ENCODE measurements at regions not wholly inside any gene's neighbourhood (a gene's known extent, or its start where the extent isn't known, plus 50 kb on each side); places are given as distances from the start of the nearest gene placed in this dataset.

- Histone ChIP-seq H3K9ac (ENCODE audit: low read length) (no peak overlapping the region), H3K36me3 (ENCODE audit: control insufficient read depth, insufficient read depth, low read length) (no peaks in the 10 kb centered on the region), H3K4me3 (ENCODE audit: low read length) (no peak overlapping the region), H3K27me3 (ENCODE audit: control insufficient read depth, insufficient read depth, low read length) (no peaks in the 10 kb centered on the region), H3K4me1 (ENCODE audit: control insufficient read depth, insufficient read depth, low read length) (no peaks in the 10 kb centered on the region), H3K27ac (ENCODE audit: low read depth, low read length) (no peak overlapping the region)
These were observed 169.0 kb downstream of the AHR start for GRCh38 chr7:17467386-17467945.

GRCh38 chr7:17471325-17471724, 172.9 kb downstream of the AHR start:
- H3K27me3 ChIP-seq (ENCODE audit: control insufficient read depth, insufficient read depth, low read length), result no peaks in the 10 kb centered on the region
- no peak overlapping the region for H3K9ac ChIP-seq (ENCODE audit: low read length)
- H3K4me1 ChIP-seq (ENCODE audit: control insufficient read depth, insufficient read depth, low read length), result no peaks in the 10 kb centered on the region
- no peaks in the 10 kb centered on the region for H3K36me3 ChIP-seq (ENCODE audit: control insufficient read depth, insufficient read depth, low read length)
- H3K4me3 ChIP-seq (ENCODE audit: low read length), result no peak overlapping the region
- H3K27ac ChIP-seq (ENCODE audit: low read depth, low read length), result no peak overlapping the region

- Histone ChIP-seq H3K9ac (ENCODE audit: low read length) (no peak overlapping the region), H3K4me1 (ENCODE audit: control insufficient read depth, insufficient read depth, low read length) (no peaks in the 10 kb centered on the region), H3K27ac (ENCODE audit: low read depth, low read length) (no peak overlapping the region), H3K27me3 (ENCODE audit: control insufficient read depth, insufficient read depth, low read length) (no peaks in the 10 kb centered on the region), H3K36me3 (ENCODE audit: control insufficient read depth, insufficient read depth, low read length) (no peaks in the 10 kb centered on the region), H3K4me3 (ENCODE audit: low read length) (no peak overlapping the region)
These were observed 174.1 kb downstream of the AHR start for GRCh38 chr7:17472518-17472917.

GRCh38 chr7:17472939-17473338, 174.5 kb downstream of the AHR start:
- H3K4me3 ChIP-seq (ENCODE audit: low read length), result no peak overlapping the region
- no peak overlapping the region for H3K27ac ChIP-seq (ENCODE audit: low read depth, low read length)
- H3K27me3 ChIP-seq (ENCODE audit: control insufficient read depth, insufficient read depth, low read length), result no peaks in the 10 kb centered on the region
- H3K9ac ChIP-seq (ENCODE audit: low read length), result no peak overlapping the region
- H3K4me1 ChIP-seq (ENCODE audit: control insufficient read depth, insufficient read depth, low read length), result no peaks in the 10 kb centered on the region
- no peaks in the 10 kb centered on the region for H3K36me3 ChIP-seq (ENCODE audit: control insufficient read depth, insufficient read depth, low read length)

GRCh38 chr7:17474724-17475344, 176.4 kb downstream of the AHR start:
- Histone ChIP-seq H3K4me3 (ENCODE audit: low read length) (no peak overlapping the region), H3K4me1 (ENCODE audit: control insufficient read depth, insufficient read depth, low read length) (no peaks in the 10 kb centered on the region), H3K27ac (ENCODE audit: low read depth, low read length) (no peak overlapping the region), H3K9ac (ENCODE audit: low read length) (no peak overlapping the region), H3K36me3 (ENCODE audit: control insufficient read depth, insufficient read depth, low read length) (no peaks in the 10 kb centered on the region), H3K27me3 (ENCODE audit: control insufficient read depth, insufficient read depth, low read length) (no peaks in the 10 kb centered on the region)

GRCh38 chr7:17477182-17477581, 178.7 kb downstream of the AHR start:
- H3K4me1 ChIP-seq (ENCODE audit: control insufficient read depth, insufficient read depth, low read length), result no peaks in the 10 kb centered on the region
- H3K27ac ChIP-seq (ENCODE audit: low read depth, low read length), result no peak overlapping the region
- no peaks in the 10 kb centered on the region for H3K36me3 ChIP-seq (ENCODE audit: control insufficient read depth, insufficient read depth, low read length)
- H3K4me3 ChIP-seq (ENCODE audit: low read length), result no peak overlapping the region
- no peaks in the 10 kb centered on the region for H3K27me3 ChIP-seq (ENCODE audit: control insufficient read depth, insufficient read depth, low read length)
- no peak overlapping the region for H3K9ac ChIP-seq (ENCODE audit: low read length)

GRCh38 chr7:17481118-17481517, 182.7 kb downstream of the AHR start:
- Histone ChIP-seq H3K4me3 (ENCODE audit: low read length) (no peak overlapping the region), H3K9ac (ENCODE audit: low read length) (no peak overlapping the region), H3K27ac (ENCODE audit: low read depth, low read length) (no peak overlapping the region), H3K27me3 (ENCODE audit: control insufficient read depth, insufficient read depth, low read length) (no peaks in the 10 kb centered on the region), H3K4me1 (ENCODE audit: control insufficient read depth, insufficient read depth, low read length) (no peaks in the 10 kb centered on the region), H3K36me3 (ENCODE audit: control insufficient read depth, insufficient read depth, low read length) (no peaks in the 10 kb centered on the region)

GRCh38 chr7:17485368-17485767, 186.9 kb downstream of the AHR start:
- no peak overlapping the region for H3K9ac ChIP-seq (ENCODE audit: low read length)
- H3K27me3 ChIP-seq (ENCODE audit: control insufficient read depth, insufficient read depth, low read length), result no peaks in the 10 kb centered on the region
- no peaks in the 10 kb centered on the region for H3K4me1 ChIP-seq (ENCODE audit: control insufficient read depth, insufficient read depth, low read length)
- no peak overlapping the region for H3K4me3 ChIP-seq (ENCODE audit: low read length)
- H3K36me3 ChIP-seq (ENCODE audit: control insufficient read depth, insufficient read depth, low read length), result no peaks in the 10 kb centered on the region
- no peak overlapping the region for H3K27ac ChIP-seq (ENCODE audit: low read depth, low read length)

- H3K4me1 ChIP-seq (ENCODE audit: control insufficient read depth, insufficient read depth, low read length), result no peaks in the 10 kb centered on the region
- H3K36me3 ChIP-seq (ENCODE audit: control insufficient read depth, insufficient read depth, low read length), result no peaks in the 10 kb centered on the region
- H3K4me3 ChIP-seq (ENCODE audit: low read length), result no peak overlapping the region
- H3K27ac ChIP-seq (ENCODE audit: low read depth, low read length), result no peak overlapping the region
- H3K9ac ChIP-seq (ENCODE audit: low read length), result no peak overlapping the region
- no peaks in the 10 kb centered on the region for H3K27me3 ChIP-seq (ENCODE audit: control insufficient read depth, insufficient read depth, low read length)
These were observed 187.5 kb downstream of the AHR start for GRCh38 chr7:17485904-17486303.

- Histone ChIP-seq H3K4me1 (ENCODE audit: control insufficient read depth, insufficient read depth, low read length) (no peaks in the 10 kb centered on the region), H3K36me3 (ENCODE audit: control insufficient read depth, insufficient read depth, low read length) (no peaks in the 10 kb centered on the region), H3K9ac (ENCODE audit: low read length) (no peak overlapping the region), H3K4me3 (ENCODE audit: low read length) (no peak overlapping the region), H3K27ac (ENCODE audit: low read depth, low read length) (no peak overlapping the region), H3K27me3 (ENCODE audit: control insufficient read depth, insufficient read depth, low read length) (no peaks in the 10 kb centered on the region)
These were observed 188.4 kb downstream of the AHR start for GRCh38 chr7:17486835-17487234.

- no peak overlapping the region for H3K27ac ChIP-seq (ENCODE audit: low read depth, low read length)
- no peaks in the 10 kb centered on the region for H3K4me1 ChIP-seq (ENCODE audit: control insufficient read depth, insufficient read depth, low read length)
- H3K9ac ChIP-seq (ENCODE audit: low read length), result no peak overlapping the region
- H3K4me3 ChIP-seq (ENCODE audit: low read length), result no peak overlapping the region
- H3K36me3 ChIP-seq (ENCODE audit: control insufficient read depth, insufficient read depth, low read length), result no peaks in the 10 kb centered on the region
- H3K27me3 ChIP-seq (ENCODE audit: control insufficient read depth, insufficient read depth, low read length), result no peaks in the 10 kb centered on the region
These were observed 188.9 kb downstream of the AHR start for GRCh38 chr7:17487343-17487742.

- Histone ChIP-seq H3K4me1 (ENCODE audit: control insufficient read depth, insufficient read depth, low read length) (no peaks in the 10 kb centered on the region), H3K9ac (ENCODE audit: low read length) (no peak overlapping the region), H3K4me3 (ENCODE audit: low read length) (no peak overlapping the region), H3K36me3 (ENCODE audit: control insufficient read depth, insufficient read depth, low read length) (no peaks in the 10 kb centered on the region), H3K27ac (ENCODE audit: low read depth, low read length) (no peak overlapping the region), H3K27me3 (ENCODE audit: control insufficient read depth, insufficient read depth, low read length) (no peaks in the 10 kb centered on the region)
These were observed 190.4 kb downstream of the AHR start for GRCh38 chr7:17488829-17489228.

GRCh38 chr7:17489961-17490360, 191.5 kb downstream of the AHR start:
- H3K4me1 ChIP-seq (ENCODE audit: control insufficient read depth, insufficient read depth, low read length), result no peaks in the 10 kb centered on the region
- no peak overlapping the region for H3K9ac ChIP-seq (ENCODE audit: low read length)
- no peak overlapping the region for H3K4me3 ChIP-seq (ENCODE audit: low read length)
- no peaks in the 10 kb centered on the region for H3K36me3 ChIP-seq (ENCODE audit: control insufficient read depth, insufficient read depth, low read length)
- H3K27ac ChIP-seq (ENCODE audit: low read depth, low read length), result no peak overlapping the region
- no peaks in the 10 kb centered on the region for H3K27me3 ChIP-seq (ENCODE audit: control insufficient read depth, insufficient read depth, low read length)

All from rectal smooth muscle tissue (tissue), 1 donor.